ENCODE measurements at regions not wholly inside any gene's neighbourhood (a gene's known extent, or its start where the extent isn't known, plus 50 kb on each side); places are given as distances from the start of the nearest gene placed in this dataset.

DNA sequence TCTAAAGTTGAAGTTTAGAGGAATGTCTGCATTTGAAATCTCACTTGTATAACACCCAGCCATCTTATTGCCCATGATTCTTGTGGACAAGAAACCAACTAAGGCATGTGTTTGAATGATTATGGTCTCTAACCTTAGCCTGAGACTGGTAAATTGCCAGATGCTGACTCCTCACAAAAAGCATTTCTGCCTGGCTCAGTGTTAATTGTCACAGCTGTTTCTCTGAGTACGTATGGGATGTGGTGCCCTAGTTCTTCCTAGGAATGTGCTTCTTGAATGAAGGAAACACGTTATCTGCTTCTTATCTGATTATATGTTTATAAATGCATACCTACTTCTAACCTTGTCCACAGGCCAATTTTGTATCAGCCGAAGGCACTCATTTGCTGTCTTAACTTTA is 63.1 kb upstream of the NDP start:
- no peak for TF ChIP-seq EZH2 (IDR thresholded peaks at IDR 0.05; ENCODE audit: insufficient read depth, low read length)
- TF ChIP-seq, protein P1, sequence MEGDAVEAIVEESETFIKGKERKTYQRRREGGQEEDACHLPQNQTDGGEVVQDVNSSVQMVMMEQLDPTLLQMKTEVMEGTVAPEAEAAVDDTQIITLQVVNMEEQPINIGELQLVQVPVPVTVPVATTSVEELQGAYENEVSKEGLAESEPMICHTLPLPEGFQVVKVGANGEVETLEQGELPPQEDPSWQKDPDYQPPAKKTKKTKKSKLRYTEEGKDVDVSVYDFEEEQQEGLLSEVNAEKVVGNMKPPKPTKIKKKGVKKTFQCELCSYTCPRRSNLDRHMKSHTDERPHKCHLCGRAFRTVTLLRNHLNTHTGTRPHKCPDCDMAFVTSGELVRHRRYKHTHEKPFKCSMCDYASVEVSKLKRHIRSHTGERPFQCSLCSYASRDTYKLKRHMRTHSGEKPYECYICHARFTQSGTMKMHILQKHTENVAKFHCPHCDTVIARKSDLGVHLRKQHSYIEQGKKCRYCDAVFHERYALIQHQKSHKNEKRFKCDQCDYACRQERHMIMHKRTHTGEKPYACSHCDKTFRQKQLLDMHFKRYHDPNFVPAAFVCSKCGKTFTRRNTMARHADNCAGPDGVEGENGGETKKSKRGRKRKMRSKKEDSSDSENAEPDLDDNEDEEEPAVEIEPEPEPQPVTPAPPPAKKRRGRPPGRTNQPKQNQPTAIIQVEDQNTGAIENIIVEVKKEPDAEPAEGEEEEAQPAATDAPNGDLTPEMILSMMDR (IDR thresholded peaks at IDR 0.05; ENCODE audit: insufficient read depth, low read depth, low read length) = no peak

Data from astrocyte (in vitro differentiated cells and primary cell).